GM12873 (cell line): ENCODE measurements at regions not wholly inside any gene's neighbourhood (a gene's known extent, or its start where the extent isn't known, plus 50 kb on each side); places are given as distances from the start of the nearest gene placed in this dataset.

ENCODE experiments used
- TF ChIP-seq, protein P1 (sequence below): IDR thresholded peaks from 2 replicates; pipeline ENCODE4 v1.5.1; 2012; ENCODE audit warnings: low read depth, mild to moderate bottlenecking, moderate library complexity, low read length, control low read depth; ENCODE audit not compliant: insufficient read depth; ENCODE audit errors: missing control alignments

- TF ChIP-seq, protein P1, sequence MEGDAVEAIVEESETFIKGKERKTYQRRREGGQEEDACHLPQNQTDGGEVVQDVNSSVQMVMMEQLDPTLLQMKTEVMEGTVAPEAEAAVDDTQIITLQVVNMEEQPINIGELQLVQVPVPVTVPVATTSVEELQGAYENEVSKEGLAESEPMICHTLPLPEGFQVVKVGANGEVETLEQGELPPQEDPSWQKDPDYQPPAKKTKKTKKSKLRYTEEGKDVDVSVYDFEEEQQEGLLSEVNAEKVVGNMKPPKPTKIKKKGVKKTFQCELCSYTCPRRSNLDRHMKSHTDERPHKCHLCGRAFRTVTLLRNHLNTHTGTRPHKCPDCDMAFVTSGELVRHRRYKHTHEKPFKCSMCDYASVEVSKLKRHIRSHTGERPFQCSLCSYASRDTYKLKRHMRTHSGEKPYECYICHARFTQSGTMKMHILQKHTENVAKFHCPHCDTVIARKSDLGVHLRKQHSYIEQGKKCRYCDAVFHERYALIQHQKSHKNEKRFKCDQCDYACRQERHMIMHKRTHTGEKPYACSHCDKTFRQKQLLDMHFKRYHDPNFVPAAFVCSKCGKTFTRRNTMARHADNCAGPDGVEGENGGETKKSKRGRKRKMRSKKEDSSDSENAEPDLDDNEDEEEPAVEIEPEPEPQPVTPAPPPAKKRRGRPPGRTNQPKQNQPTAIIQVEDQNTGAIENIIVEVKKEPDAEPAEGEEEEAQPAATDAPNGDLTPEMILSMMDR: no peak
Measured at GRCh38 chr12:115495300-115495699, 782.2 kb downstream of the MED13L start.

- TF ChIP-seq, protein P1: no peak
Measured at GRCh38 chr12:115492553-115492952, 784.9 kb downstream of the MED13L start.

- TF ChIP-seq, protein P1: no peak
Measured at GRCh38 chr12:115491511-115492250, 785.8 kb downstream of the MED13L start.

GRCh38 chr12:115489253-115489652 lies 788.2 kb downstream of the MED13L start:
- TF ChIP-seq, protein P1: no peak

- TF ChIP-seq, protein P1: no peak
Measured at GRCh38 chr12:115485967-115486366, 791.5 kb downstream of the MED13L start.

DNA sequence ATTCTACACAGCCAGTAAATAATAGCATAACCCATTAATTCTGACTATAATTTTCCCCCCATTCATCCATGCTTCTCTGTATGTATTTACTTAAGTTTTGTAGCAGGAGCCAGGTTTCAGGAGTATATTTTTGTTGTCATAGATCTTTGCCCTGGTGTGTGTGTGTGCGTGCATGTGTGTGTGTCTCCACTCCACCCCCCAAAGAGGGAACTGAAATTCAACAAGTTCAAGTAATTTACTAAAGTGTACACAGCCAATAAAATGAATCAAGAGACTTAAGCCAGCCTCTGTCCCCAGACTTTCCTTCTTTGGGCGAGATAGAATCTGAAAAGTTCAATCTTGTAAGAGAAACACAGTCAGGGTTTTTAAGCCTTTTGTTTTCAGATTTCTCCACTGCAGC lies 792.0 kb downstream of the MED13L start:
- TF ChIP-seq, protein P1: no peak

- TF ChIP-seq, protein P1: no peak
Measured at GRCh38 chr12:115482943-115483342, 794.5 kb downstream of the MED13L start.
